CD4-positive, alpha-beta memory T cell (primary cell): ENCODE measurements at regions not wholly inside any gene's neighbourhood (a gene's known extent, or its start where the extent isn't known, plus 50 kb on each side); places are given as distances from the start of the nearest gene placed in this dataset.

Source experiments
- CTCF ChIA-PET: fragments of 350-600 bp; sonication (Branson Sonifier 250); formaldehyde crosslinking; loops from one replicate; lab custom pipeline; 2021; ENCODE audit warnings: inconsistent platforms; ENCODE audit not compliant: partially characterized antibody; lab: Charles Lee
- POLR2A ChIA-PET: fragments of 350-600 bp; sonication (Branson Sonifier 250); formaldehyde crosslinking; loops from one replicate; lab custom pipeline; 2021; ENCODE audit not compliant: partially characterized antibody; lab: Charles Lee
- DNase-seq, 5 donors: peaks; one replicate each; pipeline versions ENCODE4 v3.0.0 to v3.0.0-alpha.2; 2020 to 2022; ENCODE audit warnings: mixed read lengths in 1 of 5
- H3K27ac ChIP-seq: one replicate; pipeline ENCODE4 v1.7.0; 2013; ENCODE audit warnings: low read depth, low read length
- H3K27me3 ChIP-seq: 2 replicates; pipeline ENCODE4 v1.7.0; 2013; ENCODE audit warnings: mild to moderate bottlenecking, low read length, moderate library complexity; ENCODE audit not compliant: insufficient read depth
- H3K36me3 ChIP-seq: 2 replicates; pipeline ENCODE4 v1.7.0; 2013; ENCODE audit warnings: mild to moderate bottlenecking, low read length, moderate library complexity; ENCODE audit not compliant: insufficient read depth
- H3K4me1 ChIP-seq: 2 replicates; pipeline ENCODE4 v1.7.0; 2013; ENCODE audit warnings: mild to moderate bottlenecking, low read length, moderate library complexity; ENCODE audit not compliant: insufficient read depth
- H3K4me3 ChIP-seq, 2 donors: one replicate each; pipeline ENCODE4 v1.7.0; 2013; ENCODE audit warnings: low read length in 2 of 2, mild to moderate bottlenecking in 1 of 2
- H3K9me3 ChIP-seq, 2 donors: one replicate each; pipeline ENCODE4 v1.7.0; 2013; ENCODE audit warnings: low read length in 2 of 2, control low read depth in 1 of 2; ENCODE audit not compliant: control insufficient read depth in 1 of 2
- H3K27ac Mint-ChIP-seq, 7 donors: one replicate each; pipeline ENCODE4 v1.8.0; 2020 to 2021; ENCODE audit warnings: mixed read lengths in 7 of 7, mild to moderate bottlenecking in 6 of 7, inconsistent platforms in 3 of 7, moderate library complexity in 3 of 7
- H3K27me3 Mint-ChIP-seq, 2 donors: one replicate each; pipeline ENCODE4 v1.8.0; 2020 to 2021; ENCODE audit warnings: mixed read lengths in 2 of 2
- H3K36me3 Mint-ChIP-seq, 2 donors: one replicate each; pipeline ENCODE4 v1.8.0; 2020 to 2021; ENCODE audit warnings: mixed read lengths in 2 of 2, inconsistent platforms in 1 of 2, mild to moderate bottlenecking in 1 of 2
- H3K4me1 Mint-ChIP-seq, 4 donors: one replicate each; pipeline ENCODE4 v1.8.0; 2020 to 2021; ENCODE audit warnings: mixed read lengths in 4 of 4, mild to moderate bottlenecking in 1 of 4
- H3K4me3 Mint-ChIP-seq, 8 donors: one replicate each; pipeline ENCODE4 v1.8.0; 2020 to 2021; ENCODE audit warnings: mixed read lengths in 8 of 8, mild to moderate bottlenecking in 7 of 8, moderate library complexity in 6 of 8, inconsistent platforms in 3 of 8
- H3K9me3 Mint-ChIP-seq, 8 donors: one replicate each; pipeline ENCODE4 v1.8.0; 2020 to 2021; ENCODE audit warnings: mixed read lengths in 8 of 8, mild to moderate bottlenecking in 5 of 8, inconsistent platforms in 3 of 8, moderate library complexity in 1 of 8
- intact Hi-C: fragments of 100-400 bp; cut with micrococcal nuclease; formaldehyde crosslinking; loops from one replicate; pipeline ENCODE4 v1.15.1; 2023

- Histone ChIP-seq H3K27ac (no peak overlapping the region), H3K4me3 (no peak overlapping the region), H3K27me3 (no peaks in the 10 kb centered on the region), H3K4me1 (no peaks in the 10 kb centered on the region), H3K36me3 (no peaks in the 10 kb centered on the region), H3K9me3 (no peaks in the 10 kb centered on the region)
- H3K4me1 Mint-ChIP-seq = no peaks in the 10 kb centered on the region
- intact Hi-C loops = no loop called here
- no peaks in the 10 kb centered on the region for H3K36me3 Mint-ChIP-seq
- ChIA-PET CTCF (no interaction called here), POLR2A (no interaction called here)
- H3K9me3 Mint-ChIP-seq = peaks cover 4 to 15% (median 9%) of the 10 kb centered on the region in 8 donors
- H3K27me3 Mint-ChIP-seq = no peaks in the 10 kb centered on the region
- DNase-seq = no peak
- no peak overlapping the region for H3K4me3 Mint-ChIP-seq
- no peak overlapping the region for H3K27ac Mint-ChIP-seq
Measured at GRCh38 chr7:84425702-84426259, 231.2 kb upstream of the SEMA3A start.

GRCh38 chr7:84422790-84423189 lies 228.2 kb upstream of the SEMA3A start:
- no peaks in the 10 kb centered on the region for H3K27me3 ChIP-seq
- peaks cover 6 to 31% (median 21%) of the 10 kb centered on the region in 8 donors for H3K9me3 Mint-ChIP-seq
- CTCF ChIA-PET = no interaction called here
- H3K4me3 Mint-ChIP-seq = no peak overlapping the region
- H3K27ac Mint-ChIP-seq = peak overlapping the region in 1 of 7 donors; percentile 62
- H3K27me3 Mint-ChIP-seq = no peaks in the 10 kb centered on the region
- intact Hi-C loops = no loop called here
- H3K4me3 ChIP-seq = no peak overlapping the region
- H3K36me3 Mint-ChIP-seq = peaks cover 0 to 4% of the 10 kb centered on the region in 2 donors
- H3K36me3 ChIP-seq = no peaks in the 10 kb centered on the region
- POLR2A ChIA-PET = no interaction called here
- no peaks in the 10 kb centered on the region for H3K9me3 ChIP-seq
- no peaks in the 10 kb centered on the region for H3K4me1 Mint-ChIP-seq
- no peak overlapping the region for H3K27ac ChIP-seq
- no peak for DNase-seq
- H3K4me1 ChIP-seq = no peaks in the 10 kb centered on the region

GRCh38 chr7:84412161-84412969 lies 217.8 kb upstream of the SEMA3A start:
- Mint-ChIP-seq H3K27me3 (no peaks in the 10 kb centered on the region), H3K4me3 (no peak overlapping the region), H3K4me1 (no peaks in the 10 kb centered on the region), H3K27ac (no peak overlapping the region), H3K36me3 (no peaks in the 10 kb centered on the region), H3K9me3 (peaks cover 0 to 6% (median 3%) of the 10 kb centered on the region in 8 donors)
- CTCF ChIA-PET = no interaction called here
- no peaks in the 10 kb centered on the region for H3K4me1 ChIP-seq
- no peaks in the 10 kb centered on the region for H3K9me3 ChIP-seq
- no peaks in the 10 kb centered on the region for H3K27me3 ChIP-seq
- no peak overlapping the region for H3K4me3 ChIP-seq
- no peak overlapping the region for H3K27ac ChIP-seq
- H3K36me3 ChIP-seq = no peaks in the 10 kb centered on the region
- intact Hi-C loops = no loop called here
- no peak for DNase-seq
- POLR2A ChIA-PET = no interaction called here

GRCh38 chr7:84399661-84400060 lies 205.1 kb upstream of the SEMA3A start:
- no peak overlapping the region for H3K27ac ChIP-seq
- Mint-ChIP-seq H3K27me3 (no peaks in the 10 kb centered on the region), H3K27ac (no peak overlapping the region), H3K4me1 (no peaks in the 10 kb centered on the region), H3K36me3 (no peaks in the 10 kb centered on the region), H3K9me3 (peaks cover 2 to 28% (median 18%) of the 10 kb centered on the region in 8 donors), H3K4me3 (no peak overlapping the region)
- POLR2A ChIA-PET = no interaction called here
- no peak overlapping the region for H3K4me3 ChIP-seq
- no peaks in the 10 kb centered on the region for H3K27me3 ChIP-seq
- no peaks in the 10 kb centered on the region for H3K36me3 ChIP-seq
- intact Hi-C loops = no loop called here
- H3K9me3 ChIP-seq = no peaks in the 10 kb centered on the region
- no peaks in the 10 kb centered on the region for H3K4me1 ChIP-seq
- CTCF ChIA-PET = no interaction called here
- DNase-seq = no peak

- ChIA-PET CTCF (no interaction called here), POLR2A (no interaction called here)
- no peaks in the 10 kb centered on the region for H3K36me3 Mint-ChIP-seq
Measured at GRCh38 chr7:84394219-84394618, 199.6 kb upstream of the SEMA3A start.

GRCh38 chr7:84393786-84394185 lies 199.2 kb upstream of the SEMA3A start:
- POLR2A ChIA-PET = no interaction called here
- Mint-ChIP-seq H3K4me1 (no peaks in the 10 kb centered on the region), H3K27ac (no peak overlapping the region), H3K27me3 (no peaks in the 10 kb centered on the region), H3K36me3 (no peaks in the 10 kb centered on the region), H3K4me3 (no peak overlapping the region), H3K9me3 (peaks cover 0 to 10% (median 1%) of the 10 kb centered on the region in 8 donors)
- H3K4me3 ChIP-seq = no peak overlapping the region
- no peaks in the 10 kb centered on the region for H3K4me1 ChIP-seq
- H3K9me3 ChIP-seq = no peaks in the 10 kb centered on the region
- H3K27ac ChIP-seq = no peak overlapping the region
- CTCF ChIA-PET = no interaction called here
- DNase-seq = no peak
- intact Hi-C loops = no loop called here
- H3K27me3 ChIP-seq = no peaks in the 10 kb centered on the region
- H3K36me3 ChIP-seq = no peaks in the 10 kb centered on the region

More at GRCh38 chr7:84394219-84394618, 199.6 kb upstream of the SEMA3A start:
- Histone ChIP-seq H3K4me3 (no peak overlapping the region), H3K9me3 (no peaks in the 10 kb centered on the region), H3K27ac (no peak overlapping the region), H3K36me3 (no peaks in the 10 kb centered on the region), H3K4me1 (no peaks in the 10 kb centered on the region), H3K27me3 (no peaks in the 10 kb centered on the region)
- no peak overlapping the region for H3K27ac Mint-ChIP-seq
- DNase-seq = no peak
- H3K4me1 Mint-ChIP-seq = no peaks in the 10 kb centered on the region
- H3K27me3 Mint-ChIP-seq = no peaks in the 10 kb centered on the region
- intact Hi-C loops = no loop called here
- H3K9me3 Mint-ChIP-seq = peaks cover 0 to 10% (median 1%) of the 10 kb centered on the region in 8 donors
- H3K4me3 Mint-ChIP-seq = no peak overlapping the region

- no peaks in the 10 kb centered on the region for H3K4me1 Mint-ChIP-seq
- no peak overlapping the region for H3K27ac ChIP-seq
- peaks cover 0 to 10% (median under 1%) of the 10 kb centered on the region in 8 donors for H3K9me3 Mint-ChIP-seq
- H3K36me3 ChIP-seq = no peaks in the 10 kb centered on the region
- H3K27me3 Mint-ChIP-seq = no peaks in the 10 kb centered on the region
- H3K36me3 Mint-ChIP-seq = no peaks in the 10 kb centered on the region
- no peak overlapping the region for H3K4me3 ChIP-seq
- no peaks in the 10 kb centered on the region for H3K27me3 ChIP-seq
- DNase-seq = no peak
- no peak overlapping the region for H3K27ac Mint-ChIP-seq
- ChIA-PET POLR2A (no interaction called here), CTCF (no interaction called here)
- no peak overlapping the region for H3K4me3 Mint-ChIP-seq
- H3K4me1 ChIP-seq = no peaks in the 10 kb centered on the region
- intact Hi-C loops = no loop called here
- H3K9me3 ChIP-seq = no peaks in the 10 kb centered on the region
Measured at GRCh38 chr7:84390845-84391244, 196.3 kb upstream of the SEMA3A start.
